ENCODE measurements at regions not wholly inside any gene's neighbourhood (a gene's known extent, or its start where the extent isn't known, plus 50 kb on each side); places are given as distances from the start of the nearest gene placed in this dataset.

DNA sequence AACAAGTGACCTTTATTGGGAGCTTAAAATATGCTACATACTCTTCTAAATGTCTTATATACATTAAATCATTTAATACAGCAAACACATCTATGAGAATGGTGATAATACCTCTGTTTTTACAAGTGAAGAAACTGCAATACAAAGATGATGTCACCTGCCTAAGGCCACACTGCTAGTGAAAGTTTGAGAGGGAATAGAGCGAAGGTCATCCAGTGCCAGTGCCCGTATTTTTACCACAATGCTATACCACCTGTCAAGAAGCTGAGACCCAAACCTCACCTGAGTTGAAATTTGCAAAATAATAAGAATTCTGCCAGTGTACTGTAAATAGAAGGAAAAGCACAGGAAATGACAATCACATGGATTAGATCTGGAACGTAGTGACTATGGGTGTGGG lies 200.4 kb upstream of the TMPRSS15 start:
- TF ChIP-seq POLR2AphosphoS5 (IDR thresholded peaks at IDR 0.05; ENCODE audit: insufficient read depth, low read depth, low read length): no peak
- no peak for TF ChIP-seq CTCF (IDR thresholded peaks at IDR 0.05; ENCODE audit: extremely low read depth in 1 of 2, insufficient read depth in 1 of 2, low read depth in 1 of 2, low read length in 2 of 2)
- no peak for TF ChIP-seq JUN (IDR thresholded peaks at IDR 0.05; ENCODE audit: borderline replicate concordance, insufficient read depth, insufficient read length, low read depth)
- no peak for TF ChIP-seq POLR2A (IDR thresholded peaks at IDR 0.05; ENCODE audit: low read depth, low read length)

All from endothelial cell of umbilical vein (primary cell).